NB4 (cell line): ENCODE measurements at regions not wholly inside any gene's neighbourhood (a gene's known extent, or its start where the extent isn't known, plus 50 kb on each side); places are given as distances from the start of the nearest gene placed in this dataset.

ENCODE experiments used
- DNase-seq: peaks from one replicate; pipeline ENCODE4 v3.0.0; 2010; ENCODE audit warnings: low read depth
- H3K4me3 ChIP-seq: one replicate; pipeline ENCODE4 v1.5.1; 2011; ENCODE audit warnings: mild to moderate bottlenecking, low read depth, low read length, moderate library complexity
- CTCF ChIP-seq: IDR thresholded peaks from one replicate; pipeline ENCODE4 v1.5.1; 2012; ENCODE audit warnings: low read depth, low read length
- MAX ChIP-seq: IDR thresholded peaks from 2 replicates; pipeline ENCODE4 v1.6.1; 2011; ENCODE audit warnings: low read depth, low read length
- MYC ChIP-seq: IDR thresholded peaks from 2 replicates; pipeline ENCODE4 v1.6.1; 2011; ENCODE audit warnings: low read depth, low read length
- POLR2A ChIP-seq: IDR thresholded peaks from 2 replicates; pipeline ENCODE4 v1.6.1; 2011; ENCODE audit warnings: mild to moderate bottlenecking; ENCODE audit not compliant: insufficient read length; ENCODE audit errors: extremely low read depth

GRCh38 chr11:42647993-42648392 is 663.8 kb upstream of the API5 start:
- TF ChIP-seq MYC (no peak), CTCF (no peak), MAX (no peak), POLR2A (no peak)
- no peak for DNase-seq
- no peak overlapping the region for H3K4me3 ChIP-seq

- H3K4me3 ChIP-seq = no peak overlapping the region
- TF ChIP-seq CTCF (no peak), POLR2A (no peak), MYC (no peak), MAX (no peak)
- no peak for DNase-seq
Observed at GRCh38 chr11:42651621-42652020, 660.2 kb upstream of the API5 start.

GRCh38 chr11:42657169-42657568 is 654.6 kb upstream of the API5 start:
- no peak for TF ChIP-seq MYC
- no peak for TF ChIP-seq MAX
- TF ChIP-seq CTCF = no peak
- TF ChIP-seq POLR2A = no peak
- H3K4me3 ChIP-seq = no peak overlapping the region
- DNase-seq = no peak

- no peak overlapping the region for H3K4me3 ChIP-seq
- TF ChIP-seq CTCF (no peak), MYC (no peak), POLR2A (no peak), MAX (no peak)
- DNase-seq = no peak
Observed at GRCh38 chr11:42661942-42662341, 649.9 kb upstream of the API5 start.

GRCh38 chr11:42669248-42669976 is 642.4 kb upstream of the API5 start:
- TF ChIP-seq MAX (no peak), CTCF (no peak), MYC (no peak), POLR2A (no peak)
- H3K4me3 ChIP-seq = no peak overlapping the region
- no peak for DNase-seq

- no peak overlapping the region for H3K4me3 ChIP-seq
- DNase-seq = no peak
- TF ChIP-seq POLR2A (no peak), MYC (no peak), CTCF (no peak), MAX (no peak)
Observed at GRCh38 chr11:42674436-42674835, 637.4 kb upstream of the API5 start.
